GM10248 (cell line): ENCODE measurements at regions not wholly inside any gene's neighbourhood (a gene's known extent, or its start where the extent isn't known, plus 50 kb on each side); places are given as distances from the start of the nearest gene placed in this dataset.
A peak's percentile ranks its signal among the peaks of the same experiment; 100 is the strongest.

Experiments
- CTCF ChIA-PET: fragments of 300-600 bp; sonication (Branson Sonifier 250); formaldehyde crosslinking; extraction: SDS; loops from one replicate; lab custom pipeline; 2021; ENCODE audit warnings: antibody characterized with exemption; lab: Yijun Ruan, JAX
- POLR2A ChIA-PET: fragments of 350-650 bp; sonication (Branson Sonifier 250); formaldehyde crosslinking; extraction: SDS; loops from one replicate; lab custom pipeline; 2020; ENCODE audit warnings: antibody characterized with exemption; lab: Yijun Ruan, JAX
- DNase-seq: peaks from one replicate; pipeline ENCODE4 v3.0.0; 2012; ENCODE audit errors: extremely low spot score
- TF ChIP-seq, protein P1 (sequence below): IDR thresholded peaks from 2 replicates; pipeline ENCODE4 v1.5.1; 2012; ENCODE audit warnings: mild to moderate bottlenecking, low read depth; ENCODE audit errors: extremely low read depth, missing control alignments, control extremely low read depth

- DNase-seq, result no peak
- POLR2A ChIA-PET, result no interaction called here
- CTCF ChIA-PET, result interaction anchor here (1.4 to 3.4 kb wide), 4 partner anchors 17 to 62 kb away, joined by 3 to 12 read pairs (median 8); partner anchors contain the start of gene BCL6
- TF ChIP-seq, protein P1, sequence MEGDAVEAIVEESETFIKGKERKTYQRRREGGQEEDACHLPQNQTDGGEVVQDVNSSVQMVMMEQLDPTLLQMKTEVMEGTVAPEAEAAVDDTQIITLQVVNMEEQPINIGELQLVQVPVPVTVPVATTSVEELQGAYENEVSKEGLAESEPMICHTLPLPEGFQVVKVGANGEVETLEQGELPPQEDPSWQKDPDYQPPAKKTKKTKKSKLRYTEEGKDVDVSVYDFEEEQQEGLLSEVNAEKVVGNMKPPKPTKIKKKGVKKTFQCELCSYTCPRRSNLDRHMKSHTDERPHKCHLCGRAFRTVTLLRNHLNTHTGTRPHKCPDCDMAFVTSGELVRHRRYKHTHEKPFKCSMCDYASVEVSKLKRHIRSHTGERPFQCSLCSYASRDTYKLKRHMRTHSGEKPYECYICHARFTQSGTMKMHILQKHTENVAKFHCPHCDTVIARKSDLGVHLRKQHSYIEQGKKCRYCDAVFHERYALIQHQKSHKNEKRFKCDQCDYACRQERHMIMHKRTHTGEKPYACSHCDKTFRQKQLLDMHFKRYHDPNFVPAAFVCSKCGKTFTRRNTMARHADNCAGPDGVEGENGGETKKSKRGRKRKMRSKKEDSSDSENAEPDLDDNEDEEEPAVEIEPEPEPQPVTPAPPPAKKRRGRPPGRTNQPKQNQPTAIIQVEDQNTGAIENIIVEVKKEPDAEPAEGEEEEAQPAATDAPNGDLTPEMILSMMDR, result no peak
Observed at GRCh38 chr3:187802203-187802927, 57.1 kb upstream of the BCL6 start.

GRCh38 chr3:187802928-187803259, 57.6 kb upstream of the BCL6 start:
- CTCF ChIA-PET, result interaction anchor here (1.4 to 3.4 kb wide), 4 partner anchors 18 to 62 kb away, joined by 3 to 12 read pairs (median 8); partner anchors contain the start of gene BCL6
- TF ChIP-seq, protein P1, result no peak
- POLR2A ChIA-PET, result no interaction called here

DNA sequence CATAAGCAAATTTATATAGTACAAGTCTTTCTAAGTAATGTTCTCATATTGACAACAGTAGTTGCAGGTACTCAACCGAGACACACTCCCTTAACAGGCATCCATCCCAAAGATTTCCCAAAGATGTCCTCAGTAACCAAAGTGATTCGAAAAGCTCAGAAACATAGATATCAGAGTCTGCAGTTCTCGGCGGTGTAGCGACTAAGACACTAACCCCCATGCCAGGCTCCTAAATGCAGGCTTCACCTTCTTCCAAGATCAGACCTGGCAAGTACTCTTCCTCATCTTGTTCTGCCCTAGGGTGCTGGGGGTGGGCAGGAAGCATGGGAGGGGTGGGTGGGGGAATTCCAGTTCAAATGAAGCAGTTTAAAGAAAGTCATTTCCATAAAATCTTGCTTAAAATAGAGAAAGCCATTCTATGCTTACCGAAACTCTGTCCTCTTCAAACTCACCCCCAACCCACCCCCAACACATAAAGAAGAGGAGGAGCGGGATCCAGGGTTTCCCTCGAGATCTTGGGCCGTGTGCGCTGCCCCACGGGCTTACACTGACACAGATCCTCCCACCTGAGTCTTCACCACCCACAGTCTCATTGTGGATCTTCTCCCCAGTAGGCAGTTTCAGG, 59.0 kb upstream of the BCL6 start:
- ChIA-PET POLR2A (no interaction called here), CTCF (interaction anchor here (1.6 to 3.4 kb wide), 2 partner anchors 19 to 57 kb away, joined by 4 to 12 read pairs; no protein-coding TSS in a partner anchor)
- TF ChIP-seq, protein P1, result no peak
- DNase-seq, result no peak

More at GRCh38 chr3:187802928-187803259, 57.6 kb upstream of the BCL6 start:
- peak; percentile 46 for DNase-seq

DNA sequence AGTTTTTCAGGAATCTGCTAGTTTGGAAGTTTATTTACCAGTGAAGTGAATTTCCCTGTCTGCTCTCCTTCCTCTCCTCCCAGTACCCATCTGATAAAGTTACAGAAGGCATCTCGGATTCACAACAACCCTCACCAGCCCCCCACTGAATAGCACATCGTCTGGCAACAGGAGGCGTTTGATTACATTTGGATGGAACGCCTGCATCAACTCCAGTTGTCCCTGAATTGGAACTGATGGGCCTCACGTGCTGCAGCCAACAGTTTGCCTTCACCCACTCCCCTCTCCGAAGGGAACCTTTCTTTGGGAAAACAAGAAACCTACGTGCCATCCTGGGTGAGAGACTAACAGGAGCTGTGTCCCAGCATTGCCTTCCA, 59.5 kb upstream of the BCL6 start:
- TF ChIP-seq, protein P1, result no peak
- DNase-seq, result no peak
- ChIA-PET CTCF (no interaction called here), POLR2A (no interaction called here)

DNA sequence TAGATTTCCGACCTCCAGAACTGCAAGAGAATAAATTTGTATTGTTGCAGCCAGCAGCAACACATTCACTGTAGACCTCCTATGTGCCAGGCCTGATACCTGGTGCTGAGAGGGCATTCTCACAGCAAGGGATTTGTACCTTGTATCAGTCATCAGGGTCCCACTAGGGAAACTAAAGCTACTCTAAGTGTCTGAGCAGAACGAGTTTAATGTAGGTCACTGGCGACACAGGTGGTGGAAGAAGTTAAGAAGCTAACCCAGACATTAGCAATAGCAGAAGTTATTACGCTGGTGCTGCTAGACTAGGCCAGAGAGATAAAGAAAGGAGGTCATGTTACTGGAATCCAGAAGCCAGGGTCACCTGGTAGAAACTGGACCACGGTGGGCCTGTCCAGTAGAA, 60.5 kb upstream of the BCL6 start:
- CTCF ChIA-PET, result interaction anchor here (1.1 to 1.5 kb wide), 3 partner anchors 17 to 65 kb away, joined by 3 to 5 read pairs (median 3); no protein-coding TSS in a partner anchor
- TF ChIP-seq, protein P1, result no peak
- POLR2A ChIA-PET, result no interaction called here
- DNase-seq, result no peak

DNA sequence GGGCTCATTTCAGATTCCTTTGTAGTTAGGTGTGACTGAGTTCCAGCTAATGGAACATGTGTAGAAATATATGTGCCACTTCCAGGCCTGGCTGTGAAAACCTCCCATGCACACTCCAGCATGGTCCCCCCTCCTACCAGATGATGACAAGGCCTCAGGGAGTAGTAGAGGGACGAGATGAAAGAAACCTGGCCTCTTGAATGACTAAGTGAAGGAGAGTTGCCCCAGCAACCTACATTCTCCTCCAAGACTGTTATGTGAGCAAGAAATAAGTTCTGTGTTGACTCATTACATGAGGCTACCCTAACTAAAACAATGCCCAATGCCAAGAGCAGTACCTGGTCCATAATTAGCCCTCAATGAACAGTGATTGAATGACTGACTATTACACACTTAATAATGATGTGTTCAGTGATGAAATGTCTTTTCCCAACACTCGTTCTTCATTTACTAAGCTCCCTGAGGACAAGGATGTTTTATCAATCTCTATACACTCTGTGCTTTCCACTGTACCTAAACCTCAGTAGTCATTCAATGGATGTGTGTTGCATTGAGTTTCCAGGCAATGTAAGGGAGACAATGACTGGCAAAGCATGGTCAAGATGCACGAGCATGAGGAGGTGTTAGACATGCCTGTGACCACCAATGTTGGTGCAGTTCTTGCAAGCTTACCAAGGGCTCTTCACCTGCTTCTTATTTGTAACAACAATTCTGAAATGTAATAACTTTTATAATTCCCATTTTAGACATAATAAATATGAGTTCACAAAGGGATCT, 62.0 kb upstream of the BCL6 start:
- POLR2A ChIA-PET, result no interaction called here
- TF ChIP-seq, protein P1, result no peak
- CTCF ChIA-PET, result interaction anchor here (1.3 to 1.5 kb wide), 3 partner anchors 18 to 68 kb away, joined by 3 to 5 read pairs (median 5); no protein-coding TSS in a partner anchor
- no peak for DNase-seq
